ENCODE measurements at regions not wholly inside any gene's neighbourhood (a gene's known extent, or its start where the extent isn't known, plus 50 kb on each side); places are given as distances from the start of the nearest gene placed in this dataset.

DNA sequence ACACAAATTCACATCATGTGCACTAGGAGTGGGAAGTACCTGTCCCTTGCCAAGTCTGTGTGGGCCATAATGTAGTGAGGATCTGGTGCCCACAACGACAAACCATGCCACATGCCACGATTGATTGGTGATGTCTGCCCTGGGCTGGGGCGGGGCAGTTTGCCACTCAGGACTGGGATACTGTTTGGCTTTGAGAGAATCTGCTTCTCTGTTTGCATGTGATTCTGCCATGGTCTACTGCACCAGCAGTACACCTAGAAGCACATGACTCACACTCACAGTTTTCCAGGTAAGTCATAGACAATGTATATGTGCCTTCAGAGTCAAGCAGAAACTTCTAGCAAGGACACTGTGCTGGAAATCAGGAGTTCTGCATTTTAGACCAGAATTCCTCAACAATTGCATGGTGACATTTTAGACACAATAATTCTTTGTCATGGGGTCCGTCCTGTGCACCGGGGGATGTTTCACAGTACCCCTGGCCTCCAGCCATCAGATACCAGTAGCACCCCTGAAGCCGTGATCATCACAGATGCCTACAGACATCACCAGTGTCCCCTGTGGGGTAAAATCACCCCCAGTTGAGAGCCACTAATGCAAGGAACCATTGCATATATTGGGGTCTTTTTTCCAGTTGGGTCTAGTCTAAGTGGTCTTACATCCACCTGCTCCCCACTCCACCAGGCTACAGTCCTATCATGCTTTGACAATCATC lies 278.3 kb downstream of the EIPR1 start:
- Histone ChIP-seq H2BK20ac (ENCODE audit: low read depth, low read length) (no peak overlapping the region), H2BK120ac (ENCODE audit: low read depth, low read length) (no peak overlapping the region), H3K27ac (ENCODE audit: insufficient read depth, low read length) (no peak overlapping the region), H3K4me1 (ENCODE audit: control insufficient read depth, insufficient read depth, low read length) (no peaks in the 10 kb centered on the region), H2AK9ac (replicated peaks; ENCODE audit: low read depth, low read length, poor library complexity) (no peak overlapping the region), H3K18ac (ENCODE audit: low read depth, low read length) (no peak overlapping the region), H2BK15ac (ENCODE audit: low read depth, low read length) (no peak overlapping the region), H3K79me1 (ENCODE audit: low read depth in 1 of 2, low read length in 2 of 2) (no peaks in the 10 kb centered on the region), H3K9ac (ENCODE audit: low read depth, low read length) (no peak overlapping the region), H3K4me3 (ENCODE audit: insufficient read depth, low read depth, low read length) (no peak overlapping the region), H3K4ac (ENCODE audit: low read depth, low read length) (no peak overlapping the region), H3K14ac (replicated peaks; ENCODE audit: low read depth, low read length) (no peak overlapping the region), H4K20me1 (ENCODE audit: insufficient read depth, low read length) (no peaks in the 10 kb centered on the region), H3K23ac (ENCODE audit: low read depth, low read length) (no peak overlapping the region), H3K9me1 (ENCODE audit: insufficient read depth, low read length) (no peaks in the 10 kb centered on the region), H3K9me3 (ENCODE audit: control insufficient read depth, insufficient read depth, low read length) (peaks cover 29% of the 10 kb centered on the region), H2AFZ (replicated peaks; ENCODE audit: low read length, poor library complexity) (no peak overlapping the region), H3K36me3 (ENCODE audit: control insufficient read depth, insufficient read depth, low read length) (no peaks in the 10 kb centered on the region), H4K91ac (ENCODE audit: insufficient read depth, low read depth, low read length) (no peak overlapping the region), H4K8ac (ENCODE audit: low read depth in 2 of 2, low read length in 2 of 2) (no peak overlapping the region), H2AK5ac (ENCODE audit: low read depth, low read length) (no peak overlapping the region), H4K5ac (ENCODE audit: low read depth, low read length) (no peak overlapping the region), H3K27me3 (ENCODE audit: control insufficient read depth, insufficient read depth, low read length) (no peaks in the 10 kb centered on the region), H3K56ac (ENCODE audit: extremely low read depth, insufficient read depth, low read length) (no peak overlapping the region), H2BK5ac (ENCODE audit: low read depth, low read length, poor library complexity, severe bottlenecking) (no peak overlapping the region), H3K4me2 (ENCODE audit: low read depth, low read length) (no peak overlapping the region)
- no TSS peak for BruUV-seq (replicated peaks)
- ATAC-seq (ENCODE audit: low read depth) (no peak), DNase-seq (no peak)
- 80% methylated on average over 1 of the region's 6 CpGs; no CpG with 5 or more reads in 1 of the 2 experiments for WGBS, 2 experiments (ENCODE audit: extremely low coverage in 2 of 2, insufficient read length in 1 of 2)
- ChIA-PET CTCF (no interaction called here), POLR2A (ENCODE audit: unreplicated experiment) (no interaction called here)
- TF ChIP-seq MAFK (IDR thresholded peaks at IDR 0.05; ENCODE audit: low read depth, low read length) (no peak), POLR2A (IDR thresholded peaks at IDR 0.05; ENCODE audit: low read depth, low read length) (no peak), RAD21 (IDR thresholded peaks at IDR 0.05; ENCODE audit: low read length) (no peak)
- in situ Hi-C loops (cut with MboI; ENCODE audit: low sequenced_read_pairs), result no loop called here
- dilution Hi-C loops (cut with HindIII; ENCODE audit: low sequenced_read_pairs, unreplicated experiment), result no loop called here
- intact Hi-C loops (cut with micrococcal nuclease), result no loop called here
